ENCODE measurements at regions not wholly inside any gene's neighbourhood (a gene's known extent, or its start where the extent isn't known, plus 50 kb on each side); places are given as distances from the start of the nearest gene placed in this dataset.

DNA sequence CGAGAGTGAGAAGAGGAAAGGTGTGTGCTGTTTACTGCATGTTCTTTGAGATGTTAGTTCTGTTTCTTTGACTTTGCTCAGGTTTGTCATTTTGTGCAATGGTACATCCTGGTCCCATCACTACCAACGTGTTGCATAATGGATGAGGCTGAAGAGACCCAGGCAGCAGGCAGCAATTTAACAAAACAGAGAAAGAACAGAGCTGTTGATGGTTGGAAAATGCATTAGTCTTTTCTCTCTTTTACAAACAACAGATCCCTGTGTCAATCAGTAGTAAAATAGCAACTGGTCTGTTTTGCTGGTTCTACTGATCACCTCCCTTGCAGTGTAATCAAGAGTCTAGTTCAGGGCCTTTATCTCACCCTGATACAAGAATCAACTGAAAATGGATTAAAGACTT is 64.8 kb upstream of the LIMCH1 start:
- TF ChIP-seq CTCF (conservative IDR thresholded peaks at IDR 0.05; ENCODE audit: low read length) (no peak), EZH2phosphoT487 (IDR thresholded peaks at IDR 0.05; ENCODE audit: borderline replicate concordance, low read depth, low read length) (no peak)

All from OCI-LY7 (cell line).